ENCODE measurements at regions not wholly inside any gene's neighbourhood (a gene's known extent, or its start where the extent isn't known, plus 50 kb on each side); places are given as distances from the start of the nearest gene placed in this dataset.
"Not testable (repeated sequence)": the region's sequence is repeated elsewhere in the genome, so short reads cannot be mapped to it uniquely, and the experiment has no call there.

GRCh38 chr2:224650815-224651439 is 65.2 kb downstream of the CCDC195 start:
- DNase-seq, result peak; percentile 60

- DNase-seq, result not testable (repeated sequence)
These were observed 62.5 kb upstream of the CUL3 start for GRCh38 chr2:224647684-224648083.

GRCh38 chr2:224646242-224646846 is 61.2 kb upstream of the CUL3 start:
- DNase-seq, result peak; percentile 18

- no peak for DNase-seq
These were observed 60.6 kb upstream of the CUL3 start for GRCh38 chr2:224645722-224646121.

GRCh38 chr2:224640679-224641078 is 55.5 kb upstream of the CUL3 start:
- no peak for DNase-seq

GRCh38 chr2:224638301-224638823 is 53.2 kb upstream of the CUL3 start:
- peak; percentile 13 for DNase-seq
